AG04450 (cell line): ENCODE measurements at regions not wholly inside any gene's neighbourhood (a gene's known extent, or its start where the extent isn't known, plus 50 kb on each side); places are given as distances from the start of the nearest gene placed in this dataset.

Experiments used
- CTCF ChIA-PET: fragments of 300-600, 350-600 bp; formaldehyde crosslinking; extraction: SDS; loops from one replicate; lab custom pipeline; 2022; ENCODE audit warnings: antibody characterized with exemption, inconsistent platforms; lab: Charles Lee
- POLR2A ChIA-PET: fragments of 350-600 bp; formaldehyde crosslinking; extraction: SDS; loops from one replicate; lab custom pipeline; 2021; ENCODE audit warnings: antibody characterized with exemption, inconsistent platforms; lab: Yijun Ruan, JAX
- DNase-seq: peaks from one replicate; pipeline ENCODE4 v3.0.0-alpha.2; 2011; ENCODE audit warnings: low read depth, low spot score
- H3K27ac ChIP-seq: one replicate; pipeline ENCODE4 v1.5.1; 2012; ENCODE audit warnings: low read depth, low read length, control low read depth
- H3K27me3 ChIP-seq: one replicate; pipeline ENCODE4 v1.6.0; 2012; ENCODE audit warnings: low read length; ENCODE audit not compliant: control insufficient read depth, insufficient read depth
- H3K4me3 ChIP-seq: 2 replicates; pipeline ENCODE4 v1.5.1; 2011; ENCODE audit warnings: mild to moderate bottlenecking, low read depth, low read length, control low read depth
- H3K9me3 ChIP-seq: 2 replicates; pipeline ENCODE4 v1.5.1; 2012; ENCODE audit warnings: low read length; ENCODE audit not compliant: control insufficient read depth, insufficient read depth
- CTCF ChIP-seq: IDR thresholded peaks from 2 replicates; pipeline ENCODE4 v1.5.1; 2011; ENCODE audit warnings: low read depth, low read length, control low read depth, inconsistent platforms

GRCh38 chr15:89414571-89414970, 79.9 kb upstream of the POLG start:
- ChIA-PET POLR2A (no interaction called here), CTCF (no interaction called here)
- DNase-seq: no peak
- H3K4me3 ChIP-seq: no peak overlapping the region
- H3K27me3 ChIP-seq: peaks cover 82% of the 10 kb centered on the region
- H3K27ac ChIP-seq: no peak overlapping the region
- H3K9me3 ChIP-seq: peaks cover 13% of the 10 kb centered on the region; the same call in 1 of the 2 replicates
- TF ChIP-seq CTCF: no peak

GRCh38 chr15:89413877-89414276, 79.3 kb upstream of the POLG start:
- Histone ChIP-seq H3K9me3 (peaks cover 13% of the 10 kb centered on the region; the same call in 1 of the 2 replicates), H3K4me3 (no peak overlapping the region), H3K27me3 (peaks cover 88% of the 10 kb centered on the region), H3K27ac (no peak overlapping the region)
- ChIA-PET CTCF (no interaction called here), POLR2A (no interaction called here)
- no peak for TF ChIP-seq CTCF
- DNase-seq: no peak

- Histone ChIP-seq H3K27ac (no peak overlapping the region), H3K9me3 (peaks cover 13% of the 10 kb centered on the region; the same call in 1 of the 2 replicates), H3K27me3 (peaks cover 90% of the 10 kb centered on the region), H3K4me3 (no peak overlapping the region)
- no peak for DNase-seq
- ChIA-PET CTCF (interaction anchor here (0.7 kb wide), 1 partner anchor 82 kb away, joined by 5 read pairs; no protein-coding TSS in a partner anchor), POLR2A (no interaction called here)
- no peak for TF ChIP-seq CTCF
Observed at GRCh38 chr15:89412905-89413411, 78.3 kb upstream of the POLG start.

- peaks cover 96% of the 10 kb centered on the region for H3K27me3 ChIP-seq
- H3K9me3 ChIP-seq: peaks cover 8% of the 10 kb centered on the region; the same call in 1 of the 2 replicates
- no peak overlapping the region for H3K27ac ChIP-seq
- no peak overlapping the region for H3K4me3 ChIP-seq
- TF ChIP-seq CTCF: no peak
- ChIA-PET POLR2A (no interaction called here), CTCF (no interaction called here)
- DNase-seq: no peak
Observed at GRCh38 chr15:89410039-89410435, 75.4 kb upstream of the POLG start.

- Histone ChIP-seq H3K4me3 (peak overlapping the region; percentile 47; the same call in 1 of the 2 replicates), H3K27ac (no peak overlapping the region), H3K27me3 (peaks cover 100% of the 10 kb centered on the region), H3K9me3 (peaks cover 8% of the 10 kb centered on the region; the same call in 1 of the 2 replicates)
- CTCF ChIA-PET: interaction anchor here (1.2 kb wide), 1 partner anchor 53 kb away, joined by 3 read pairs; no protein-coding TSS in a partner anchor
- POLR2A ChIA-PET: no interaction called here
- DNase-seq: no peak
- TF ChIP-seq CTCF: no peak
Observed at GRCh38 chr15:89409184-89410038, 74.8 kb upstream of the POLG start.
